ENCODE measurements at regions not wholly inside any gene's neighbourhood (a gene's known extent, or its start where the extent isn't known, plus 50 kb on each side); places are given as distances from the start of the nearest gene placed in this dataset.

GRCh38 chr11:42589286-42589685 lies 722.5 kb upstream of the API5 start:
- no peak for TF ChIP-seq CTCF (IDR thresholded peaks at IDR 0.05)

GRCh38 chr11:42591841-42592240 lies 720.0 kb upstream of the API5 start:
- H3K9me3 ChIP-seq (replicated peaks in 1 of 2; ENCODE audit: control insufficient read depth in 1 of 2, insufficient read depth in 1 of 2, low read length in 2 of 2), result no peaks in the 10 kb centered on the region
- no peak overlapping the region for H3K4me3 ChIP-seq (replicated peaks in 1 of 3; ENCODE audit: low read depth in 2 of 3, low read length in 3 of 3)
- Mint-ChIP-seq H3K36me3 (no peaks in the 10 kb centered on the region), H3K27me3 (ENCODE audit: low read depth in 3 of 3) (no peaks in the 10 kb centered on the region), H3K4me1 (no peaks in the 10 kb centered on the region), H3K9me3 (peaks cover 0 to 2% (median 0%) of the 10 kb centered on the region in 7 donors), H3K4me3 (no peak overlapping the region), H3K27ac (no peak overlapping the region)
- WGBS (ENCODE audit: insufficient coverage), result no CpG with 5 or more reads among the region's 2 CpGs
- no peaks in the 10 kb centered on the region for H3K79me2 ChIP-seq (ENCODE audit: insufficient read depth, low read length)
- TF ChIP-seq CTCF (IDR thresholded peaks at IDR 0.05), result no peak
- no peak overlapping the region for H2AFZ ChIP-seq (ENCODE audit: insufficient read depth, low read depth, low read length, poor library complexity, severe bottlenecking)
- no peak overlapping the region for H3K4me2 ChIP-seq (replicated peaks; ENCODE audit: extremely low read depth, low read length, poor library complexity, severe bottlenecking)
- H4K20me1 ChIP-seq (ENCODE audit: insufficient read depth, low read length), result no peaks in the 10 kb centered on the region
- H3K27me3 ChIP-seq (ENCODE audit: control insufficient read depth in 2 of 2, insufficient read depth in 2 of 2, low read length in 2 of 2), result no peaks in the 10 kb centered on the region
- no peaks in the 10 kb centered on the region for H3K4me1 ChIP-seq (ENCODE audit: control insufficient read depth in 1 of 2, insufficient read depth in 2 of 2, low read length in 2 of 2)
- intact Hi-C loops (cut with micrococcal nuclease), result no loop called here
- no peak overlapping the region for H3K27ac ChIP-seq (ENCODE audit: low read depth in 1 of 2, low read length in 2 of 2)
- DNase-seq, result no peak
- no peaks in the 10 kb centered on the region for H3K36me3 ChIP-seq (replicated peaks in 1 of 2; ENCODE audit: control insufficient read depth in 1 of 2, insufficient read depth in 2 of 2, low read length in 2 of 2)
- no peak overlapping the region for H3K9ac ChIP-seq (ENCODE audit: insufficient read depth, low read length, poor library complexity, severe bottlenecking)

More at GRCh38 chr11:42589286-42589685, 722.5 kb upstream of the API5 start:
- Histone ChIP-seq H3K36me3 (replicated peaks in 1 of 2; ENCODE audit: control insufficient read depth in 1 of 2, insufficient read depth in 2 of 2, low read length in 2 of 2) (no peaks in the 10 kb centered on the region), H2AFZ (ENCODE audit: insufficient read depth, low read depth, low read length, poor library complexity, severe bottlenecking) (no peak overlapping the region), H3K9me3 (replicated peaks in 1 of 2; ENCODE audit: control insufficient read depth in 1 of 2, insufficient read depth in 1 of 2, low read length in 2 of 2) (no peaks in the 10 kb centered on the region), H3K4me3 (replicated peaks in 1 of 3; ENCODE audit: low read depth in 2 of 3, low read length in 3 of 3) (no peak overlapping the region), H3K79me2 (ENCODE audit: insufficient read depth, low read length) (no peaks in the 10 kb centered on the region), H3K4me2 (replicated peaks; ENCODE audit: extremely low read depth, low read length, poor library complexity, severe bottlenecking) (no peak overlapping the region), H3K27me3 (ENCODE audit: control insufficient read depth in 2 of 2, insufficient read depth in 2 of 2, low read length in 2 of 2) (no peaks in the 10 kb centered on the region), H3K4me1 (ENCODE audit: control insufficient read depth in 1 of 2, insufficient read depth in 2 of 2, low read length in 2 of 2) (no peaks in the 10 kb centered on the region), H3K9ac (ENCODE audit: insufficient read depth, low read length, poor library complexity, severe bottlenecking) (no peak overlapping the region), H3K27ac (ENCODE audit: low read depth in 1 of 2, low read length in 2 of 2) (no peak overlapping the region), H4K20me1 (ENCODE audit: insufficient read depth, low read length) (no peaks in the 10 kb centered on the region)
- DNase-seq, result no peak
- H3K36me3 Mint-ChIP-seq, result no peaks in the 10 kb centered on the region
- no peaks in the 10 kb centered on the region for H3K27me3 Mint-ChIP-seq (ENCODE audit: low read depth in 3 of 3)
- H3K27ac Mint-ChIP-seq, result no peak overlapping the region
- 100% methylated on average over 2 of the region's 2 CpGs for WGBS (ENCODE audit: insufficient coverage)
- H3K4me1 Mint-ChIP-seq, result no peaks in the 10 kb centered on the region
- intact Hi-C loops (cut with micrococcal nuclease), result no loop called here
- H3K9me3 Mint-ChIP-seq, result peaks cover 0 to 4% (median 1%) of the 10 kb centered on the region in 7 donors
- H3K4me3 Mint-ChIP-seq, result no peak overlapping the region
